IPS-NIHi7 (cell line): ENCODE measurements at regions not wholly inside any gene's neighbourhood (a gene's known extent, or its start where the extent isn't known, plus 50 kb on each side); places are given as distances from the start of the nearest gene placed in this dataset.
"Not testable (repeated sequence)": the region's sequence is repeated elsewhere in the genome, so short reads cannot be mapped to it uniquely, and the experiment has no call there.

Experiments used
- DNase-seq: peaks from one replicate; pipeline ENCODE4 v3.0.0; 2012; ENCODE audit warnings: mixed read lengths; ENCODE audit errors: extremely low spot score

- DNase-seq: no peak
Observed at GRCh38 chr5:116746668-116747067, 172.0 kb upstream of the SEMA6A start.

GRCh38 chr5:116740771-116741170, 166.1 kb upstream of the SEMA6A start:
- no peak for DNase-seq

DNA sequence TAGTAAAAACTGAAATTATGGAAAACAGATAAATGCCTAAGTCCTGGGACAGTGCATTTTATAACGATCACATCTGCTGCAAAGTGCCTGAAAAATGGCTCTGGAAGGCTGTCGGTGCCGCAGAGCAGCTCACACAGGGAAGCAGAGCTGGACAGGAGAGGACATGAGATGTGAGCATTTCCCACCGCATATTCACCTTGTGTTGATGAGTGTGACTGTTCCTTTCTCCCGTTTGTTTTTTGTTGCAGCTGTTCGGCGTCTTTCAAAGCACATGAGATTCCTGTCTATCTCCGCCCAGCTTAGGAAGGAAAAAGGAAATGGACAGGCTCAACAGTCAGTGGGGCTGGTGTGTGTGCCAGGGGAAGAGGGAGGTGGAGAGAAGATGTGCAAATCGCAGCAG, 164.9 kb upstream of the SEMA6A start:
- no peak for DNase-seq

DNA sequence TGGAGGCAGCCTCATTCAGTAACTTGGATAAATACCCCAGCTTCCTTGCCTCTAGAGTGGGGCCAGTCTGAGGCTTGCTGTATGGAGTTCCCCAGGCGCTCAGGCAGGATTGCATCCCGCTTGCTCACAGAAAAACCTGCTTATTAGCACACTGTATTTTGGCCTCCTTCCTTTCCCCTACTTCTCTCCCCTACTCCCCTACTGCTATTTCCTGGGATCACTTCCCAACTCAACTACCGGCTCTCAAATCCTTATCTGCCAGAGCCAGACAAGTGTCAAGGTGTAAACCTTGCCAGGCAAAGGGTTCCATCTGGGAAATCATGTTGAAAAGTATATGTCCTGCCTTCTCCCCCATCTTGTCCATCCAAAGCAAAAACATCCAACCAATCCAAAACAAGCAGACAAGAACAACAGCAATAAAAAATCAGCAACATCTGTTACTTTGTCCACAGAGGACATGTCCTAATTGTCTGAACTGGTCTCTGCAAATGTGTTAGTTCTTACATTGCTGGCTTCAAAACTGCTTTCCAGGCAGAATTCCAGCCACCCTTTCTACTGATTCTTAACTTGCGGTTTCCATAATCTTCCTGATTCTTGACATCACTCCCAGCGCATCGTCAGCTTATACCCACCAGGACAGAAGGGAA, 164.1 kb upstream of the SEMA6A start:
- no peak for DNase-seq

DNA sequence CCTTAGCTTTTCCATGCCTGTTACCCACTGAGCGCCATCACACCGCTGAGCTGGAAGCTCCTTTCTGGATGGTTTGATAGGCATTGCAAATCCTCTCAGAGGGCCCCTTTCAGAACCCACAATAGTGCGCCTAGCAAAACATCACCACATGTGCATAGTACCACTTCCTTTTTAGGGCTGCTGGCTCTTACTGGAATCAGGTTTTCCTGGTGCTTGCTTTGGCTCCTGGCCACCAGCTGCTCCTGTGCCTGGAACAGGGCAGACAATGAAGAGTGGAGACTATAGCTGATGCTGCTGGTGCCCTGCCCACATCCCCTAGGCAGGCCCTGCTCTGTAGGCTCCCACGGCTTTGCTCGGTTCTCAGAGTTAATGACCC, 163.6 kb upstream of the SEMA6A start:
- DNase-seq: no peak

DNA sequence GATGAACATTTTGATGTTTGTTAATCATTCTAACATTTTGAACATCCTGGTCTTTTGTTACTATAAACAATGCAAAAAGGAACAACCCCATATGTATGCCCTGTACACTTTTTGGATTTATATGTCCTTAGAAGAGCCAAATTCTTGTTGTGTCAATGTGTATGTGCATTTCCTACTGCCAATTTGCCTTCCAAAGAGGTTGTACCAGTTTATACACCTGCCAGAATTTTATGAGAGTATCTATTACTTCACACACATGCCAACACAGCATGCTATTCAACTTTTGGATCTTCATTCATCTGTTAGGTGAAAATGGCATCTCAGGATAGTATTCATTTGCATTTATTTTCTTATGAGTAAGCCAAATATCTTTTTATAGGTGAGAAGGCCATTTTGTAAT, 162.0 kb upstream of the SEMA6A start:
- DNase-seq: no peak

GRCh38 chr5:116733991-116734975, 159.7 kb upstream of the SEMA6A start:
- no peak for DNase-seq

- DNase-seq: no peak
Observed at GRCh38 chr5:116732591-116732990, 158.0 kb upstream of the SEMA6A start.

DNA sequence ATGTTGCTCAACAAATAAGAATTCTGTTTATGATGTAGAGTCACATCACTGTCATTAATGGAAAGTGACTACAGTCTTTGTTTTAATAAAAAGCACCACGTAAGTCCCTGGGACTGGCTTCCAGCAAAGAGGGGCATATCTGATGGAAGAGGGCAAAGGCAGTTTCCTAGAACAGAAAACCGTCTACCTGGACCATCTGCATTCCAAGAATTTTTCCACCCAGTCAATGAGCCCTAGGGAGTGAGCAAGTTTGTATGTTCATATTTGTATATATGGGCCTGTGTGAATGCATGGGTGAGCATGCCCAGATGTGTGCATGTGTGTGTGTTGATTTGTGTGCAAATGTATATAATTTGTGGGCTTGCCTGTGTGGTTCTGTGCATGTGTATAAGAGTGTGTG, 156.8 kb upstream of the SEMA6A start:
- no peak for DNase-seq

DNA sequence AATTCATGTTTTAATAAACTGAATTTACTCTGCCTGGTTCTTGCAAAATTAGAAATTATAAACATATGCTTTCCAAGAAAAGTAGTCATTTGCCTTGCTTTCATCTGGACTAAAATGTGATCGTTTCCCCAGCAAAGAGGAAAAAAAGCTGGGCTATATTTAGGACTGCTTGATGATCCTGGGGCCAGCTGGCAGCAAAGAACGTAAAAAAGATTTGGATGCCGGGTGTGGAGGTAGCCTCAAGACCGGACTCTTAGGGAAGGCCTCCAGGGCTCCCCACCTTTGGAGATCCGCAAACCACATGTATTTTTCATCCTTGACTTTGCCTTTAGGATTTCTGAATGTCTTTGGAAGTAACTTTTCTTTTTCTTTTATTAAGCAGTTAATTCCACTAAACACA, 156.1 kb upstream of the SEMA6A start:
- DNase-seq: no peak

GRCh38 chr5:116730185-116730584, 155.6 kb upstream of the SEMA6A start:
- DNase-seq: no peak

DNA sequence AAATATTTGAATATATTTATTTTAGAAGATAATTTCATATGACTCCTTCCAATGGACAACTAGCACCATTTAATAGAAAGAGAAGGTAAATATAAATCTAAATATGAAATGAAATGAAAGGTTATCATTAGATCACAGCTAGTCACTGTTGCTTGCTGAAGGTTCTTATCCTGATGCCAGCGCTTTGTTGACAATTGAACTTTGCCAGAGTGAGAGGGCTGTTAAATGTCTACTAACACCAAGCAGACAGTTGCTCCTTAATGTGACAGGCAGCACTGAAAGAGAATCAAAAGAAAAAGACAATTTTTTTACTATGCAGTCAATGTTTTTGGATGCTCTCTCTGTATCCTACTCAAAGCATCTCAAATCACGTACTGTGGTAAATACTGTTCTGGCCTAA, 152.6 kb upstream of the SEMA6A start:
- no peak for DNase-seq

GRCh38 chr5:116726180-116726579, 151.6 kb upstream of the SEMA6A start:
- not testable (repeated sequence) for DNase-seq

- no peak for DNase-seq
Observed at GRCh38 chr5:116724971-116725370, 150.3 kb upstream of the SEMA6A start.

DNA sequence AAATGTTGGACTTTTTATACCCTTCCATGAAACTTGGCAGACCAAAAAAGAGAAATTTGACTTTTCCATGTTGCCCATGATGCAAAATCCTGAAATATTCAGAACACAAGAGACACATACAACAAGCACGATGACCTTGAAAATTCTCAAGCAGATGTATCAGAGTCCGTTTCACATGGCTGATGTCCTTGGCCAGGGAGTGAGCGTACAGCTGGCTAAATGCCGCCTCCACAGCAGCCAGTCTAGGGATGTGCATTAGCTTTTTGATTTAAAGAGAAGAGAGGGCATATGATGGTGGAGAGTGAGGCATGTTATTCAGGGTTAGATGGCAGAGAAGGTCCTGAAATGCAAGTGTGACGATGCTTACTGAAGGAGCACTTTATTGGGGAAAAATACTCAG, 148.0 kb upstream of the SEMA6A start:
- DNase-seq: no peak

GRCh38 chr5:116719106-116719505, 144.5 kb upstream of the SEMA6A start:
- DNase-seq: no peak

DNA sequence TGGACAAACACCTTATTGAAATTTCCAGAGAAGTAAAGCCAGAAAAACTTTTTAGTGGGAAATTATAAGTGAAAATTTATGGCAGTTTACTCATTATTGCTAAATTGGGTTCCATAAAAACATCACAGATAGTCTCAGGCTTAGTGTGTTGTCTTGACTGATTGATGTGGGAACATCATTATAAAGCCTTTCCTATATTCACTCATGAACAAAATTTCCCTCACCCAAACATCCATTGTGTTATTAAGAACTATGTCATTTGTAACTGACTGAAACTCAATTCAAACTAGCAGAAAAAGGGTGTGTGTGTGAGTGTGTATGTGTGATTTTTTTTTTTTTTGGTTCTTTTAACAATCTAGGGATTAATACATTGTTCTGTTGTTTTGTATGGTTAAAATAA, 143.7 kb upstream of the SEMA6A start:
- DNase-seq: no peak

DNA sequence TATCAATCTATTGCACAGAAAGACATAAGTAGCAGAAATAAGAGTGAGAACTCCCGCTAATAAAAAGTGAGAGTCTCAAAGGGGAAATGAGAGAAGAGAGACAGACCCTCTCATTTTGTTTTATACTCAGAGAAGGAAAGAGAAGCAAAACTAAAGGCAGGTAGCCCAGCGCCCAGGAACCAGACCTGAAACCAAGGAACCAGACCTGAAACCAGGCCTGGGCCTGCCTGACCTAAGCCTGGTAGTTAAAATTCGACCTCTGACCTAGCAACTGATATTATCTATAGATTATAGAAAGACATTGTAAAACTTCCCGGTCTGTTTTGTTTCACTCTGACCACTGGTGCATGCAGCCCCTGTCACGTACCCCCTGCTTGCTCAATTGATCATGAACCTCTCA, 134.5 kb upstream of the SEMA6A start:
- DNase-seq: no peak

DNA sequence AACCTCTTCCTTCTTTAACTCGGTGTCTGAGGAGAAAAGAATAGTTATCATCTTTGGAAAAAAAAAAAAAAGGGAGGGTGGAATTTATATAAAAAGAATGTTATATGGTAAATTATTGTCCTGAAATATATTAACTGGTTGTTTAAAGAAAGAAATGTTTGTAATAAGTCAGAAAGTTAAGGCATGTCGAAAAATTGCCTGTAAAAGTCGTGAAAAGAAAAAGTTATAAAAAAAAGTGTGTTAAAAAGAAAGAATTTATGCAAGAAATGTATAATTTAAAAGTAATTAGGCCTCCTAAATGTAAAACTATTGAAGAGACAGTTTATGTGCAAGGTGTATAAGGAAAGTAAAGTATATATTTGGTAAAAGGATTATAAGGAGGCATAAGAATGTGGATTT, 130.5 kb upstream of the SEMA6A start:
- DNase-seq: not testable (repeated sequence)

GRCh38 chr5:116703941-116704340, 129.3 kb upstream of the SEMA6A start:
- no peak for DNase-seq

- no peak for DNase-seq
Observed at GRCh38 chr5:116703328-116703727, 128.7 kb upstream of the SEMA6A start.

DNA sequence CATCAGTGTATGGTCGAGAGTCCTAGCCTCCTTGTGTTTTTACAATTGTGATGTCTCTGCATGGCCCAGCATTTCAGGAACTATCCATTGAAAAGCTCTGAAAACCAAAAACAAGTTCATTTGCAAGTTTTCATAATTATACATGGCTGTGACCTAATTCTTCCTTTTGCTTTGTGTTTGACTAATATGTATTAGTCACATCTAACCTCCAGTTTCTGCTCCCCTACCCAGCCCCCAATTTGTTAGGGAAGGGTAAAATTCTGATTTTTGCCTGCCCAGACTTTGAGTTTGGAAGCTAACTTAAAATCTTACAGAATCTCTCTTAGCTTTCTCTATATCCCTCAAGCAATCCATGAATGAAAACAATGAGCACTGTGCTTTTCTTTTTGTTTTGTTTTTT, 128.2 kb upstream of the SEMA6A start:
- DNase-seq: no peak

DNA sequence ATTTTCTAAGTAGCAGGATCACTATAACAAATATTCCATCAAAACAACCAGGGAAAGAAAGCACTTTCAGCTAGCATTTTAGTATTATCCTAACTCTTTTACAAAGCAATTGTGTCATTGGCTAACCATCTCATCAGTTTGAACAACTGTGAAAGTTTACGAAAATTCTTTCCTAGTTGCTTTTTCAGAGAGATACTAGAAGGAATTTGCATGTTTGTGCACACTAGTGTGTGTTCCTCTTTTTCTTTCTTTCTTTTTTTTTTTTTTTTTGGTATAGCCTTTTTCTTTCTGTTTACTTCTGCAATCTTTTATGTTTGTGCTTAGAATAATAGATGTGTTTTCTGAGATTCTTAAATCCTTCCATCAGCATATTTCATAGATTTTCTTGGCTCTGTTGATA, 124.7 kb upstream of the SEMA6A start:
- DNase-seq: no peak
